HepG2 (cell line): ENCODE measurements at regions not wholly inside any gene's neighbourhood (a gene's known extent, or its start where the extent isn't known, plus 50 kb on each side); places are given as distances from the start of the nearest gene placed in this dataset.

Experiments
- GMEB2 ChIP-seq: IDR thresholded peaks from 2 replicates; pipeline ENCODE4 v1.6.1; 2016; ENCODE audit warnings: missing biosample characterization, missing genetic modification reagents, low read depth
- HMGXB3 ChIP-seq: sonication (generic); formaldehyde crosslinking; IDR thresholded peaks from 2 replicates; pipeline ENCODE4 v1.4.0; 2020; ENCODE audit warnings: missing genetic modification reagents, borderline replicate concordance
- HOXA5 ChIP-seq: sonication (generic); formaldehyde crosslinking; IDR thresholded peaks from 2 replicates; pipeline ENCODE4 v1.4.0; 2020; ENCODE audit warnings: missing genetic modification reagents
- ISX ChIP-seq: sonication (generic); formaldehyde crosslinking; conservative IDR thresholded peaks from 2 replicates; pipeline ENCODE4 v1.5.0; 2020; ENCODE audit warnings: missing genetic modification reagents
- MXD1 ChIP-seq: sonication (generic); formaldehyde crosslinking; IDR thresholded peaks from 2 replicates; pipeline ENCODE4 v1.4.0; 2020; ENCODE audit warnings: mild to moderate bottlenecking, missing genetic modification reagents
- PLSCR1 ChIP-seq: sonication (generic); formaldehyde crosslinking; IDR thresholded peaks from 2 replicates; pipeline ENCODE4 v1.5.0; 2020; ENCODE audit warnings: missing genetic modification reagents, mild to moderate bottlenecking, borderline replicate concordance
- ZBTB2 ChIP-seq: sonication (generic); formaldehyde crosslinking; IDR thresholded peaks from 2 replicates; pipeline ENCODE4 v1.8.0; 2022; ENCODE audit warnings: low read depth, missing genetic modification reagents
- ZNF639 ChIP-seq: conservative IDR thresholded peaks from 2 replicates; pipeline ENCODE4 v1.6.1; 2018; ENCODE audit warnings: missing genetic modification reagents
- ZNF646 ChIP-seq: sonication (generic); formaldehyde crosslinking; IDR thresholded peaks from 2 replicates; pipeline ENCODE4 v1.9.0; 2021; ENCODE audit warnings: mild to moderate bottlenecking, missing genetic modification reagents
- ZNF660 ChIP-seq: sonication (generic); formaldehyde crosslinking; IDR thresholded peaks from 2 replicates; pipeline ENCODE4 v1.5.1; 2020; ENCODE audit warnings: mild to moderate bottlenecking, low read depth, missing genetic modification reagents, borderline replicate concordance

GRCh38 chr9:26263478-26263877 is 585.2 kb upstream of the TUSC1 start (continued):
- TF ChIP-seq HOXA5 (CRISPR knock-in tag) = no peak
- TF ChIP-seq ZNF639 (CRISPR knock-in tag) = no peak
- no peak for TF ChIP-seq HMGXB3 (CRISPR knock-in tag)
- no peak for TF ChIP-seq GMEB2 (CRISPR knock-in tag)
- TF ChIP-seq ZNF660 (CRISPR knock-in tag) = no peak
- TF ChIP-seq ISX (CRISPR knock-in tag) = no peak
- no peak for TF ChIP-seq MXD1
- no peak for TF ChIP-seq ZNF646 (CRISPR knock-in tag)
- no peak for TF ChIP-seq PLSCR1 (CRISPR knock-in tag)
- TF ChIP-seq ZBTB2 (CRISPR knock-in tag) = no peak
- TF ChIP-seq, all 625 proteins: peak for 0
